NOMO-1 (cell line): ENCODE measurements at regions not wholly inside any gene's neighbourhood (a gene's known extent, or its start where the extent isn't known, plus 50 kb on each side); places are given as distances from the start of the nearest gene placed in this dataset.

Source experiments
- DNase-seq, 2 experiments: peaks; one replicate each; lab custom pipeline; 2025; ENCODE audit not compliant: unreplicated experiment in 2 of 2; lab: John Stamatoyannopoulos, UW

DNA sequence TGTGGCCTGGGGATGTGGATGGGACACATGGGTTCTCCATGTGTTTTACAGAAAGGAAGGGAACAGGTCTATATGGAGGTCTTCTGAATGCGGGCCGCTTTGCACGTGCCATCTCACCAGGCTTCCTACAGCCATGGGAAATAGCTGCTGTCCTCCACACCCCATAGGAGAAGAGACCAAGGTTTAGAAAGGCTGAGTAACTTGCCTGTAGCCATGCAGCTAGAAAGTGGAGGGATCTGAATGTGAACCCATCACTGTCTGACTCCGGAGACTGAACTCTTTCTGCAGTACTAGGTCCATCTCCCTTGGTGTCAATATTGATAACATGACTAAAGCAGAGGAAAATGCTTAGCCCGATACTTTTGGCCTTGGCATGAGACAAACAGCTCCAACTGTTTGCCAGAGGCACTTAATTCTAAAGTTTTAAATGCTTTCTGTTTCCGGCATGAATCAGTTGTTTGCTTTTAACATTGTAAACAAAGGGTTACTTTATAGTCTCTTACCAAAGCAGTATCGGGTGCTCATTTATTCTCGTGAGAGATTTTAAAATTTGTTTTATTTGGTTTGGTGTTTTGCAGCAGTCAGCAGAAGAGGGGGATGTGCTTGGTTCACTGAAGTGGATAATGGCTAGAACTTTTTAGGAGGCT is 64.8 kb upstream of the LOXL4 start:
- no peak for DNase-seq

DNA sequence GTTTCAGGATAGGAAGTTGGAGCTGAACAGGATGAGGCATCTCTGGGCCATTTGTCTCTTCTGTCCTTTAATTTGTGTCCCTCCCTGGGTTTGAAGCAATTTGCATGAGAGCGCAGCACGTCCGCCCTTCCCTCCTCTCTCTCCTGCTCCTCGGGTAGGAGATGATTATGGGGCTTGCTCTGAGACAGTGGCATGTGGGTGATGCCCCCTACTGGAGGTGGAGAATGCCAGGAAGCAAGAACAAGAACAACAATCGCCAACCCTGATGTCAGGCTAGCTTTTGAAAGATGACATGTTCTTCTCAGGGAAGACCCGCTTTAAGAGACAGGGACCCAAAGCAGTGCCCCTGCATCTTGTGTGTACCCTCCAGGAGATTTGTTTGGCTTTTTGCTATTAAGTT is 63.9 kb upstream of the LOXL4 start:
- peak; percentile 51 to 66 for DNase-seq

DNA sequence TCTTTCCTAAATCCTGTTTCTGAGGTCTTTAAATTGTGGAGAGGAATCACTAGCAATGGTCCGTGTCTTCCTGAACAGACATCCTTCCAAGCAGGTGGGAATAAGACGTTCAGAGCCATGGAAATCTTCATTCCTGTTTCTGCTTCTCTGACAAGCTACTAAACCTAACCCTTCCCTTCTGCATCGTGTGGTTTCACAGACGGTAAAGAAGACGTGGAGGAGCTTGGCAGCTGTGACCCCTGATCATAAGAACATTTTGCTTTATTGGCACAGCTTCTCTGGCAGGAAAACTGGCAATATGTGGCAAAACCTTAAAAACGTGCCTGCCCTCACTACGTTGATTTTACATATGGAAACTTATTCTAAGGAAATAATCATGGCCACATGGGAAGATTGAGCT is 63.0 kb upstream of the LOXL4 start:
- no peak for DNase-seq

DNA sequence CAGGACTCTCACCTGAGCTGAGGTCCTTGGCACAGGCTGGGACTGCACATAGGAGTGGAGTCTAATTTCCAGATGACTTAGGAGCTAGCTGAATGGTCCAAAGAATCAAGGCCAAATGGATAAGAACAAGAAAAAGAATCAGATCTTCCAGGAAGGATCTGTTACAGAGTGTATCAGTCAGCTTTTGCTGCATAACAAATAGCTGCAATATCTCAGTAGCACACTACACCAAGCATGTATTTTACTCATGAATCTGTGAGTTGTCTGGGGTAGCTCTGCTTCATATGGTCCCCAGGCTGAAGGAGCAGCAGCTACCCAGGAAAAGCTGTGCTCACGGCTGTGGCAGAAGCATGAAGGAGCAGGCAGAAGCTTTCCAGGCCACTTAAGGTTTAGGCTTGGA is 60.6 kb upstream of the LOXL4 start:
- DNase-seq = no peak

DNA sequence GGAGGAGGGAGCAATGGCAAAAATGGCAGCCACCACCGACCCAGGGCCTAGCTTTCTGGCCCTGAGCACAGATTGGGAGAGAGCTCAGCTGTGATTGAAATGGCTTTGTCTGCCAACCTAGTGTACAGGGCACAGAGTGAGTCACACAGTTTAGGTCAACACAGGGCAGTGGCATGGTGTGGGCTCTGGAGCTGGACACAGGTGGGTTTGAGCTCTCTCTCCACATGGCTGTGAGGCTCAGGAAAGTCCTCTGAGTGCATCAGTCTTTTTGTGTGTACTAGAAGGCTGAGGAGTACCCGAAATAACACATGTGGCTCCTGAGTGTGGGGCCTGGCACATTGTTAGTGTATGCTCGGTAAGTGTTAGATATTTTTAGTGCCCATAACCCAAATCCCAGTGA is 60.2 kb upstream of the LOXL4 start:
- DNase-seq = no peak

DNA sequence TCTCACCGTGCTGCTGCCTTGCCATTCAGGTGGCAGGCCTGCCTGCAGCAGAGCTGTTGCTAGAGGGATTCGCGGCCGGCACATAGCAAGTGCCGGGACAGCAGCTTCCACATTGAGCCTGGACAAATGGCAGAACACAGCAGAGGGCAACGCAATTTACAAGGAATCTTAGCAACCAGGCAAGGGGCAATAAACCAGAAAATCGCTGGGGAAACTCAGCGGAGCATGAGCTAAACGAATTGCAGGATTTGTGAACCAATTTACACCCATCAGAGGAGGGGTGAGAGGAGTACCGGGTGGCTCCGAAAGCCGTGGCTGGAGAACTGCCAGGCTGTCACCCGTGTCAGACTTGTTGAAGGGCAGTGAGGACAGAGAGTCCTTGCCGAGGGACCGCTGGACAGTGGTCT is 58.6 kb upstream of the LOXL4 start:
- DNase-seq = no peak

DNA sequence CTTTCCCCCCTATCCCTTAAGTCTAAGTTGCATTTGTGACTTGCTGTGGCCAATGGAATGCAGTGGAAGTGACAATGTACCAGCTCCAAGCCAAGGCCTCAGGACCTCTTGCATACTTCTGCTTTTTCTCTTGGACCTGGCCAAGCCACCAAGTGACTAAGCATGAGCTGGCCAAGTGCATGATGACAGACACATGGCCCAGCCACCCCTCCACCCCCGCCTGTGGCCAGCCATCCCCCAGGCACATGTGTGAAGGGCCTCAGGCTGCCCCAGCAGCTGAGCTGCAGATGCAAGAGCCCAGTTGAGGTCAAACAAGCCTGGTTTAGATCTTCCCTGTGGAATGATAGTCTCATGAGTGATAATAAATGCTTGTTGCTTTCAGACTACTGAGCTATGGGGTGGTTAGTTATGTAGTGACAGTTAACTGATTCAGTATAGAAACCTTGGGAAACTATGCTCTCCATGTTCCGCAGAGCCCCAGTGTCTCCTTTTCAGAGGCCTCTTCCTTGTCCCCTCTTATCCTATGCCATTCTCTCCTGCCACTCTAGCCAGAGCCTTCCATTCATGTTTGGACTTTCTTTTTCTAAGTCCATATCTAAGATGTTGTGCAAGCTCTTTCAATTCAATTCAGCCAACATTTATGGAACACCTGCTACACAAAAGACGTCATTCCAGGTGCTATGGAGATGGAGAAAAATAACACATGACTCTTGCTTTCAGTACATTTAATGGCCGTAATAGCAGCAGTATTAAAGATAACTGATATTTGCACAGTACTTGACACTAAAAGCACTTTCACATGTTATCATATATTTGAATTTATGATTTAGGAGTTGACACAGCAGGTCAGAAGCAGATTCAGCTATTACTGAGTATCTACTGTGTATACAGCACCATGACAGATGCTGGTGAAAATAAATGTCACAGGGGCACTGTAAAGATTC is 55.5 kb upstream of the LOXL4 start:
- peak; percentile 95 to 97 for DNase-seq

DNA sequence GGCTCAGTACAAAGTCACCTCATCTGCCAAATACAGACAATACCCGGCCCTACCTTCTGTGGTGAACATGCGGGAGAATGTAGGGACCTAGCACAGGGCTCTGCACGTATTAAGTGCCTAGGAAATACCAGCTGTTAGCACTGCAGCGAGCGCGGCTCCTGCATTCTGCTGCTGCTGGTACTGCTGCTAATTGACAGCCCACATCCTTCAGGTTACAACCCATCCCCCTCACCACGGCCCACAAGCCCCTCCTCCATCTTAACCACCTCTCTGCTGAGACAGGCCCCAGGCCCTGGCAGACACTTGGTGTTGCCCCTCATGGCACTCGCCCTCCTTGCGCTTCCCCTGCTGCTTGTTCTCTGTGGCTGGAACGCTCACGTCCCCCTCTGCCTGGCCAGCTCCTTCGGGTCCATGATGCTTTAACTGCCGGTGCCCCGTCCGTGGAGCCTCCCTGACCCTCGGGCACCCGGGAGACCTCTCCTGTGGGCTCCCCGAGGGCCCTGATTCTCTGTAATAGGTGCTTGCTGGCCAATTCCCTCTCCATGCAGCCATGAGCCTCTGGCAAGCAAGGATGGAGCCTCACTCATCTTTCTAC is 53.3 kb upstream of the LOXL4 start:
- no peak for DNase-seq

DNA sequence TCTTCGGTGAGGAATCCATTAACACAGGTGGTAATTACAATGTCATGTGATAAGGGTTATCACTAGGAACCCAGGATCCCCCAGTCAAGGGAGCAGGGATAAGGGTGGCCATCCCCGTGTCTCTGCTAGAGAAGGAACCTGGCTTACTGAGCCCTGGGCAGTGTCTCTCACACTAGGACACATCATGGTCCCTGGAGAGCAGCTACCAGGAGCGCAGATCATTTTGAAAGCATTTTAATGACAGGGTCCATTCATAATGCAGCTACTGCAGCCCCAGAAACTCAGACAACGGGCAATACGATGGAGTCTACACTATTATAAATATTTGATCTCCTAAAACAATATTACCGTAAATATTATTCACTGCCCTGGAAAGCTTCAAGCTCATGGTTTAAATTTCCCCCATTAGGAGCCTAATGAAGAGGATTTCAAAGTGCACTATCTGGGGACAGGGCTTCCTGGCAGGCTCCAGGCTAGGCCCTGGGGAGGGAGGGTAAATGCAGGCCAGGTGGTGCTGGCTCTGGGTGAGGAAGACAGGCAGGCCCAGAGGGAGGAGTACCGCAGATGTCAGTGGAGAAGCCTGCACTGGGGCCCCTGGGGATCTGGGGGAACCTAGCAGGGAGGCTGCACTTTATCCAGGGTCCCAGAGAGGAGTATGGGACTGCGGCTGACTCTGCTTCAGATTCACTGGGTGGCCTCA is 52.6 kb upstream of the LOXL4 start:
- DNase-seq = no peak

DNA sequence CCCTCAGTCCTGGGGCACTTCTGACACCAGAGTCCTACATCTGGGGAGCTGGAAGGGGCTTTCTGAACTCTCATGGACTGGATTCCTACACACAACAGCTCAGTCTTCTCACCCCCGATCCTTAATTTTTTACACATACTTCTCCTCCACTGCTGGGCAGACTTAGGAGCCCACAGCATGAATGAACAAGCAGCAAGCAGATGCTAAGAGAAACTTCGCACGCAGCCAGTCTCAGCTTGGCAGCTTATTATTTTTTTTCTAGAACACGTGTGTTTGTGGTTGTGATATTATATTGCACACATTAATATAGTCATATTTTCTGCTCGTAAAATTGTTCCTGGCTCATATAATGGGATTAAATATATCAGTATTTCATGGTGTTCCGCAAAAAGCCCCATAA is 50.9 kb upstream of the LOXL4 start:
- DNase-seq = no peak
